ENCODE measurements at regions not wholly inside any gene's neighbourhood (a gene's known extent, or its start where the extent isn't known, plus 50 kb on each side); places are given as distances from the start of the nearest gene placed in this dataset.

DNA sequence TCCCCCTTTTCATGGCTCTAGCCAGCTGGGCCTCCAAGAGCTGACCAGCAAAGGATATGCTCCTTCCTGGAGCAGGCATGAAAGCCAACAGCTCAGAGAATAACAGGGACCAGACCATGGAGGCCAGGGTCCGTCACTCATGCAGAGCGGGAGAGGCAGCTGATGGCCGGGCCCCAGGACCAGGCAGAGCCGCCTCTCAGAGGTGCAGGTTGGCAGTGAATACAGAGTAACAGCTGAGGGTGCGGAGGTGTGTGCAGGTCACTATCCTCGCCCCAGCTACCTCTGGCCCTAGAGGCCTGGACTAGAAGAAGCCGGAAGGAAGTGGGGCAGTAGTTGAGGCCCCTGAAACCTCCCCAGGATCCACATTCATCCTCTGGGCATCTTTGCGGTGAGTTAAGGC is 1377.3 kb downstream of the TBC1D22A start:
- DNase-seq = no peak

DNA sequence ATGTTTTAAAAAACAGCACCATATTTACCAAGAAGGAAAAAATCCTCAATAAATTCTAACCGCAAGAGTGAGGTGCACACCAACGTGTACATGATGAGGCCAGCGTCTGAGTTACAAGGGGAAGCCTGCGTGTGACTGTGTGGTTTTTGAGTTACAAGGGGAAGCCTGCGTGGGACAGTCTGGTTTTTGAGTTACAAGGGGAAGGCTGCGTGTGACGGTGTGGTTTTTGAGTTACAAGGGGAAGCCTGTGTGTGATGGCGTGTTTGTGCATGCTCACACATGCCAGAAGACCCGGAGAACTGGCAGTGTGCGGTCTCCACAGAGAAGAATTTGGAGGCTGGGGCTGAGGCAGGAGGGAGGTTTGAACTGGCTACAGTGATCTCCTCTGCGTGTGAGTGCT is 1376.4 kb downstream of the TBC1D22A start:
- no peak for DNase-seq

DNA sequence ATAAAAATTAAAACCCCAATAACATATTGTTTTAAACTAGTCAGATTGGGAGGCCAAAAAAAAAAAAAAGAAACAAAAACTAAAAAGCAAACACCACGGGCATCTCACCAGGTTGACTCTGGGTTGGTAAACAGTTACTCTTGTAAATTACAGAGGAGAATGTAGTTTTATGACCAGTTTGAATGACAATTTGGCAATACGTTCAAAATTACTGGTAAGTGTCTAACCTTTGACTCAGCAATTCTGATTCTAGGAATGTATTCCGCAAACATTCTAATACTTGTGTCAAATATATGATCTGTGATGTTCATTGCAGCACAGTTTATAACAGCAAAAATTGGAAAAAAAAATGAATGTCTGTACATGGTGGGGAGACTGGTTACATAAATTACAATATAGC is 1376.0 kb downstream of the TBC1D22A start:
- no peak for DNase-seq

DNA sequence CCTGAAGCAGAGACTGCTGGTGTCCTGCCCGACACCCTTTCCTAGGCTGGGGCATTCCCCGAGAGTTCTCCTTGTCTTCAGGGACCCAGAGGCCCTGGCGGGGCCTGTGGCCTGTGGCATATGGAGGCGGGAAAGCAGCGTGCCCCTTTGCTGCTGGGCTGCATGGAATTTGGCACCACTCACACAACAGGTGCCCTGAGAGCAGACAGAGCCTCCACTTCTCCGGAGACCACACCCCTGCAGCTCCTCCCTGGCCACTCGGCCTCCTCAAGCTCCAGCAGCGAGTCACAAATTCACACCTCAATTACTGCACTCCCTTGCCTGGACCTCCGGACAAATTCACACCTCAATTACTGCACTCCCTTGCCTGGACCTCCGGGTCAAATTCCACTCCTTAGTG is 1375.2 kb downstream of the TBC1D22A start:
- DNase-seq = no peak

DNA sequence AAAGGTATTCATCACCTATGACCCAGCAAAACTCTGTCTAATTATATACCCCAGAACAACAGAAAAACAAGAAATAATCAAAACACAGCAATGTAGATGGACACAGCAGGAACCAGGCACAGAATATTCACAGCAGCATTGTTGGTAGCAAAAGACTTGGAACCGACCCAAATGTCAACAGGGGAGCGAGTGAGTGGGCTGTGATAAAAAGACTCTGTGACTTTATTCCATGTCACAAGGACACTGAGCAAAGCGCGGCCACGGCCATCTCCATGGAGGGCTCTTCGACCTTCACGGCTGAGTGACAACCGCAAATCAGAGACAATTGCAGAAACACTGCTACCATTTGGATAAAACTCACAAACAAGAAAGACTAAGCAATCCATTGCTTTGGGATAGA is 1373.1 kb downstream of the TBC1D22A start:
- no peak for DNase-seq

DNA sequence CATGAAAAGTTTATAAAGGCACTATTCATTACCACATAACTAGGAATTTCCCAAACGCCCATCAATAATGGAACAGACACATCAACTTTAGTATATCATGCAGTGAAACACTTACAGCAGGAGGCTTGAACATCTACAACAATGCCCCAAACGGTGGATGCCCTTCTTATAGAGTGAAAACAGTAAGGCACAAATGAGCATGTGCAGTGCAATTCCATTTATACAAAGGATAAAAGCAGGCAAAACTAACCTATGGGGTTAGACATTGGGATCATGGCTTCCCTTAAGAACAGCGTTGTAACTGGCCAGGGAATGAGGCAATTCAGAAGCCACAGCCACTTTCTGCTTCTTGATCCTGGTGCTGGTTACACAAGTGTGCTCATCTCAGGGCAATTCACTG is 1363.0 kb downstream of the TBC1D22A start:
- DNase-seq = no peak

DNA sequence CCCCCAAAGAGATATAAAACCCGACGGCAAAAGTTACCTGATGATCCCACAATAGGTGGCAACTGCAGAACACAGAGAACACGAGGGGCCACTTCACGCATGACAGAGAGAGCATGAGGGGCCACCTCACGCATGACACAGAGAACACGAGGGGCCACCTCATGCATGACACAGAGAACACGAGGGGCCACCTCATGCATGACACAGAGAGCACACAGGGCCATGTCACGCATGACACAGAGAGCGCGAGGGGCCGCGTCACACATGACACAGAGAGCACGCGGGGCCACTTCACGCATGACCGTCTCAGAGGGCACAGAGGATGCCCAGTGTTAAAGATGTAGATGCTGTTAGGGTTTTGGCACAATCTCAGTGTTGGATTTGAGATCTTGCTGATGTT is 1359.5 kb downstream of the TBC1D22A start:
- no peak for DNase-seq

DNA sequence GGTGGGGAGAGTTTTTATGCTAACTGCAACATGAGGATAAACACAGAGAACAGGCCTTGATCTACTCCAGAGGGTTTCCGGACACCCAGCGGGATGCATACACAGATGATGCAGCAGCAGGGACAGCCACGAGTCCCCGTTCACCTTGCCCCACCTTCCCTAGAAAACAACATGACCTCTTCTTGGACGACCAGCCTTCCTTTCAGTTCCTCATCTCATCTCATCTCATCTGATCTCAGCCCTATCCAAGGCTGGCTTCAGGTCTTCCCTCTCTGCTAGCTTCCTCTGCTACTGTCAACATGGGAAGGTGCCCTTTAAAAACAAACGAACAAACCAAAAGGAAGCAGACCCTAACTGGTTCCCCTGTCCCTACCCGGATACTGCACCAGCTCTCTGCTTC is 1356.2 kb downstream of the TBC1D22A start:
- DNase-seq = no peak

DNA sequence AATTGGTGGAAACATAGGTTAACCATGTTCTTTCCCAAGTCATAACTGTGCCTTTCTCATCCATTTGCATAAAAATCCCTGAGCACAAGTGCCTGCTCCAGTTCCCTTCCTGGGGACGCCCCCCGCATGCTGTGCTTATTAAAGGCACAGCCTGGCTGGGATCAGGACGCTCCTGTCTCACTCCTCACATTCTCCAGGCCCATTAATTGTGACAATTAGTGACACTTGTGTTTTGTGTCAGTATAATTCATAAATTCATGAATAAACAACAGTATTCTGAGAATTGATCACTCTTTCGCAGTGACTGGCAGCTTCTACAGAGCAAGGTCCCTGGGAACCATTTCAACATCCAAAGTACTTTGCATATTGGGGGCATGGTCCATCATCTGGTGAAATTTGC is 1354.4 kb downstream of the TBC1D22A start:
- DNase-seq = no peak

DNA sequence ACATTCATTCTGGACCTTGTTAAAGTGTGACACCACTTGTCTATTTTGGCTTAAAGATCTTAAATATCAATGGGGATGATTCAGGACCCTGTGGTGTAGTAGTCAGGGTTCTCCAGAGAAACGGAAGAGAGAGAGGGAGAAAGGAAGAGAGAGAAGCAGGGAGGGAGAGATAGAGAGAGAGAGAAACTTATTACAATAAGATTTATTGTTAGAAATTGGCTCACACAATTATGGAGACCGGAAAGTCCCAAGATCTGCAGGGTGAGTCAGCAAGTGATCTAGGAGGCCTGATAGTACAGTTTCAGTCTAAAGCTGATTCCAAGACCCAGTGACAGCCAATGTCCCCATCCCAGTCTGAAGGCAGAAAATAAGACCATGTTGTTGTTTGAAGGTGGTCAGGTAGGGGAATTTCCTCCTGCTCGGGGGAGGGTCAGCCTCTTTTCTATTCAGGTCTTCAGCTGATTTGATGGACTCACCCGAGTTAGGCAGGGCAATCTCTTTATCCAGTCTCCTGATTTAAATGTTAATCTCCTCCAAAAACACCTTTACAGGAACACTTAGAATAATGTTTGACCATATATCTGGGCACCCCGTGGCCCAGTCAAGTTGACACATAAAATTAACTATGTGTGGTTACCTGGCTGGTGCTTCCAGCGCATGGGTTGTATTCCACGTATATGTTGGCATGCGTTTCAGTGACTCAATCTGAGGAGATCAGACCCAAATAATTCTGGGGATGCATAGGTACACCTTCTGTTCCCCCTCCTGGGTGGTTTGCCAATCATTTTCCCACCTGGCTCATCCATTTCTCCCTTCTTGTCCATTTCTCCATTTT is 1350.5 kb downstream of the TBC1D22A start:
- DNase-seq = no peak

DNA sequence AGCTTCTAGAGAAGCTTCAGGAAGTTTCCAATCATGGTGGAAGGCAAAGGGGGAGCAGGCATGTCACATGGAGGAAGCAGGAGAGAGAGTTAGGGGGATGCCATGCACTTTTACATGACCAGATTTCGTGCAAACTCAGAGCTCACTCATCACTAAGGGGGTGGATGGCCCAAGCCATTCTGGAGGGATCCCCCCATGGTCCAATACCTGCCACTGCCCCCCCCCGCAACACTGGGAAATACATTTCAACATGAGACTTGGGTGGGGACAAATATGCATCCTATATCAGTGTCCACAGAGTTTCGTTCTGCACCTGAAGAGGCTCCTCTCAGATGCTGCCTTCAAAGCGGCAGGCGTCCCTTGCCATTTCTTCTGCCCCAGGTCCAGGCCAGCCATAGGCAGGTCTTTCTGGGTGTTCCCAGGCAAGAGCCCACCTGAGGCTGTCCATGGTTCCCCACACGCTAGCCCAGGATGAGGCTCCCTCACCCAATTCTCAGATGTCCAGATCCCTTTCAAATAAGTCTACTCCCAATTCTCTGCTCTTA is 1344.3 kb downstream of the TBC1D22A start:
- no peak for DNase-seq

DNA sequence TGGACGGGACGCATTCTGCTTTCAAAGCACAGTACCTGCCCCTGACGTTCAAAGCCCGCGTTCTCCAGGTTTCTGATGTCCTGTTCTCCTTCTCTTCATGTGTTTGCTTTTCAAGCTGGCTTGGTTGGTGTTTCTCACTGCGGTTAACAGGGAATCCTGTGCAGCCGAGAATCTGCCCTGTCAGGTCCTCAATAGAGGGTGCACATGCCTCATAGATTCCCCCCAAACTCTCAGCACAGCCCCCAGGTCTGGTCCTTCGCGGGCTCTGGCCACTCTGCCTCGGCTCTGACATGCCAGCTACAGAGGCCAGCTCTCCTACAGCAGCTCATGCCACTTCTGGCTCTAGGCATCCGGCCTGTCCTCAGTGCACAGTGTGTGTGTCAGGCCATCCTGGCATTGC is 1343.8 kb downstream of the TBC1D22A start:
- DNase-seq = no peak

DNA sequence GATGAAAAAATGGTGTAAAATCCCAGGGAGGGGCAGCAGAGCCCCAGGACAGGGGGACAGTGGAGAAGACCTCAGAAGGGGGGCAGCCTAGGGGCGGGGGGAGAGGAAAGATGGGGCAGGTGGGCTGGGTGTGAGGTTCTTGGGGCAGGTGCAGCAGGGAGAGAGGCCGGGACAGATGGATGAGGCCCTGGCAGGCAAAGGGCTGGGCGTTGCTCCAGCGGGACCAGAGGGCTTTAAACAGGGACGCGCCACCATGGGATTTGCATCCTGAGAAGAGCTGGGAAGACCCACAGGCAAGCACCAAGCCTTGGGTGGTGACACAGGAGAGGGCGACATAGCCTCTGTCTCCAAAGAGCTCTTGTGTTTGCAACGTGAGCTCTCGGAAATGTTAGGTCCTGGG is 1342.8 kb downstream of the TBC1D22A start:
- DNase-seq = no peak

DNA sequence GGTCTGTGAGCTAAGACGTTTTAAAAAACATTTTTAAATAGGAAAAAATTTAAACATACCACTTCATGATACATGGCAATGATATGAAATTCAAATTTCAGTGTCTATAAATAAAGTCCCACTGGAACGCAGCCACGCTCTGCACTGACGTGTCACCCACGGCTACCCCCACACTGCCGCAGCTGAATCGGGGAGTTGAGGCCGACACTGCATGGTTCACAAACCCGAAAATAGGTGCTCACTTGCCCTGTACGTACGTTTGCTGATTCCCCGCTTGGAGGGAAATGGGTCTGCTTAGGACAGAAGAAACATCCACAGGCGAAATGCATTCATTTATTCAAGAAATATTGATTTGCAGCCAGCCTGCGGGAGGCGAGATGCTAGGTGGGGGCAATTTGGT is 1342.3 kb downstream of the TBC1D22A start:
- no peak for DNase-seq

DNA sequence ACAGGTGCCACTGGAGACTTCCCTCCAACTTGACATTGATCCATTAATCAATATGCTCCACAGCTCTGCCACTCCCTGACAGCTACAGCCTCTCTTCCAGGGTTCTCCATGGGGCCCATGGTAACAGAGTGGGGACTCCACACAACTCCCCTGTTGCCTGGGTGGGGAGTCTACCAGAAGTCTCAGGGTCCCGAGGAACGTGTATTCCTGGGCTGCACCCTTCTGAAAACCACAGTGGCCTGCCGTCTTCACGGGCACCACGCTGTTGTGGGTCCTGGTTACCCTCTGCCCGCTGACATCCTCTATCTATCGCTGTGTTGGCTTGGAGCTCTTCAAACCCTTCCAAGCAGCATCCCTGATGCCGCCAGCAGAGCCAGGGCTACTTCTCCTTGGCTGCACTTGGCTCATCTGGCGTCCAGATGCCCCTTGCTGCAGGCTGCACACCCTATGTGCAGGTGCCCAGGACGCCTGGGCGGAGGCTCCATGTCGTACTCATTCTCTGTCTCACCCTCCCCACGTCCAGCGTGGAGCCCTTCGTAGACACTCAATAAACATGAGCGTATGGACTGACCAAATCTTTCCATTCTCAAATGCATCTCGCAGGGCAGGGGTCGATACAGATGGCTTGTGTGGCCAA is 1341.8 kb downstream of the TBC1D22A start:
- no peak for DNase-seq

DNA sequence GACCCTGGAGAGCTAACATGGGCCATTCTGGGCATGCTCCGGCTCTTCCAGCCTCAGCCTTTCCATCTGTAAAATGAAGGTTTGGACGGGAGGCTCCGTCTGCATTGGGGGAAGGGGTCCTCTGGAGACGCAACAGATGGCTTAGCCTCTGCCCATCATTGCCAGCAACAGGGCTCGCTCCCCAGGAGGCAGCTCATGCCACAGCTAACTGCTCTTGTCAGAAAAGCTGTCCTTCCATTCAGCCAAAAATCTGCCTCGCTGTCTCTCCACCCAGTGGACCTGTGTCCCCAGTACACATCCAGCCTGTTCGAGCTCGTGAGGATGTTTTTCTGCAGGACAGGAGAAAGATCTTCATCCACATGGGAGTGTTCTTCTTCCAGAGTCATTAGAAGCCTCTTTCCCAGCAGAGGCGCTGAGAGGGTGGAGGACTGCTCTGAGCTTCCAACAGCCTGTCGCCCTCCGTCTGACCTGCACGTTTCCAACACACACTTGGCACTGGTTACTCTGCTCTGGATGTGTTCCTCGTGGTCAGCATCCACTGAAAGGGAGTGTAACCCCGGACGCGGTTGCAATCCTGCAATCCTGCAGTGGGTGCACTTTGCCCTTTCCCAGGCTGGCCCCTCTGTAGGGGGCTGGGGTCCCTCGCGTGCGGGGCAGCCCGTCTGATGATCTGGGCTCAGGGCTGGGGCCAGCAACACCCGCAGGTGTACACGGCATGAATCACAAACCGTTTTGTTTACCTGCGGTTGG is 1340.9 kb downstream of the TBC1D22A start:
- no peak for DNase-seq

DNA sequence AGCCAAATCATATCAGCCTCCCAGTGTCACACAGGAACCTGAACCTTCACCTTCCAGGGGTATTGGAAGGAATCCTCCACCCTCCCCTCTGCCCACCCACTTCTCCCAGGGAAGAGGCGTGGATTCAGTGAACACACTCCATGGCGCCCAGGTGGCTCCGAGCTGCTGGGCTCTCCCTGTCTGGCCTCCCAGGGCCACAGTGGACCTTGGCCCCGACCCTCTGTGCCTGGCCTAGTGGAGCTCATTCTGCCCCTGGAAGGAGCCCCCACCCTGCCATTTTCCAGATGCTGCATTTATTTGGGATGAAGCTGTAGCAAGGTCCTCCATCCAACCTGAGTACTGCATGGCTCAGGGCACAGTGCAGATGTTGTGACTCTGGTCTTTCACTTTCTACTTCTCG is 1340.1 kb downstream of the TBC1D22A start:
- no peak for DNase-seq

DNA sequence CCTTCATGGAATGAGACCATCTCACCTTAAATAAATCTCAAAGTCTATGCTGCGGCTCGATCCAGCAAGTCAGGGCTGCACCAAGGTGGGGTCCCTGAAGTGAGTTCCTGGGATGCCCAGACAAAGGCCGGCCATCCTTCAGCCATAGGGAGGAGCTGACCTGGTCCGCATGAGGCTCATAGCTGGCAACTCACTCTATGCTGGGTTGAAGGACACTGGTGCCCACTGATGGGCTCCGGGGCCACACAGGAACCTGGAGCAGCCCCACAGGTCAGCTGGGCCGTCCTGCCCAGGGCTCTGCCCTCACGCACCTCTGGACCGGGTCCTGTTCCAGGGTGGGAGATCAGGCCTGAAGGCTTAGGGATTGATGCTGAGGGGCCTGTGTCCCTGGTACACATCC is 1339.3 kb downstream of the TBC1D22A start:
- no peak for DNase-seq

DNA sequence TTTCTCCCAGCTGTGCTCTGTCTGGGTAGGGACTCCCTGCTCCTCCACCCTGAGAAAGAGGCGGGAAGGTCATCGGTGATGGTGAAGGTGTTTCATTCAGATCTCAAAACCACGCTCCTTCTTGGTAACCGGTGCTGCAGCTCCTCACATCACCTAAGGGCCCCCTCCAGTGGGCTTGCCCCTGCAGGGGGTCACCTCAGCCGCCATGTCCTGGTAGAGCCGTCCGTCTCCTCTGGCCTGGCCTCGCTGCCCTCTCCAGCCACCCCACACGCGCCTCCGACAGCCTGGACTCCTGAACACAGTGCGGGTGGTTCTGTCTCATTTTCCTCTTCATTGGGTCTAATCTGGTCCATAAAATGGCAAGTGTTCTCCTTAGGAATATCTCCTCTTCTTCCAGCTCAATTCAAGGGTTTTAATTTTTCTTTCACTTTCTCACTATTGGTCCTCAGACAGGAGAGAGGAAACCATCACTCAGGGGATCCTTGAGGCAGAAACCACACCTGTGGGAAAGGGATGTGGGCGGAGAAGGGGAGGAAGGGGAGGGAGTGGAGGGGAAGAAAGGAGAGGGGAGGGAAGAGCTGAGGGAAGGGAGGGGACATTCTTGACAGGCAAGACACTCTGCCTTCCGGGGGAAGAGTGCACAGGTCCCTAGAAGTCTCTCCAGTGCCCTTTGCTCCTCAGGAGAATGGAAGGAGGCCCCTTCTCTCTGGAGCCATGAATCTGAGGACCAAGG is 1338.4 kb downstream of the TBC1D22A start:
- DNase-seq = no peak

DNA sequence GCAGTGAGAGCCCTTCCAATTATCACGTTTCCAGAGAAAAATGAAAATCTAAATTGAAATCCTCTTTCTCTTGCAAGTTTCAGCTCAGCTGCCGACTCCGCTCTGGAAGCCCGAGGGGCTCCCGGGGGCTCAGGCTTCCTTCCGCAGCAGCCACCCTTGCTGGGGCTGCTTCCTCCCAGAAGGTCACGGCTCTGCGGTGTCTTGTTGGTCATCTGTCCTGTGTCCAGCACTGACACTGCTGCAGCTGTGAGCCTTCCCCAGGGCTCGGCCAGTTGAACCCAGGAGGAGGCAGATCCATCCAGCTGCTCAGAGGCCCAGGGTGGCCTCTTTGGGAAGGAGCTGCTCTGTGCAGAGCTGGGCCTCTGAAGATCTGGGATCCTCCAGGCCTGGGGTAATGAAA is 1337.2 kb downstream of the TBC1D22A start:
- DNase-seq = no peak

DNA sequence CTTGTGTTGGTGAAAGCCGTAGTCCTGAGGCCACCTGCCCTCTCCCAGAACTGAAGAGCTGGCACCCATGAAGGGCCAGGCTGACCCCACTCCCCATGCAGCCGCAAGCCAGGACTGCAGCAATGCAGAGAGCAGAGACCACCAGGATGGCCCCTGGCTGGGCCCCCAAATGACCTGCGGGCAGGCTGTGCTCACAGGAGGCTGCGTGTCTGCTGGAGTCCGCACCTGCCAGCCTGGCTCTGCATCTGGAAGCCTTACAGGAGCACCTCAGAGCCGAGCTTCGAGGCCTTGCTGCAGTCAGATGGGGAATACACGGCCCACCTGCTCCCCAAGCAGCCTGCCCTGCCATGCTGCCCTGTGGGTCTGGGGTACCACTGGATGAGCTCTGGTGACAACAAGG is 1336.8 kb downstream of the TBC1D22A start:
- no peak for DNase-seq

DNA sequence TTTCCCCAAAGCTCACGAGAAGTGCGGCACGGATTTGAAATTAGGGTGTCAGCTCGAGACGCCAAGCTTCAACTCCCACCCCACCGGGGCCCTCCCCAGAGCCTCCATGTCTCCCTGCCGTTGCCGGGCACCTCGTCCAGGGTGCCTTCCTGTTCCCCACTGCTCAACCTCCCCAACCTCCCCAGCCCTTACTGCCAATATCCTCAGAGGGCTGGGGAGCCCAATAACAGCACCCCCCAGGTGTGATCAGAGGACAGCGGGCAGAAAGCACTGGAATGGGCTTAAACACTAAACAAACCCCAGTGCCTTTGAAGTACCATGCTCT is 1336.4 kb downstream of the TBC1D22A start:
- no peak for DNase-seq

DNA sequence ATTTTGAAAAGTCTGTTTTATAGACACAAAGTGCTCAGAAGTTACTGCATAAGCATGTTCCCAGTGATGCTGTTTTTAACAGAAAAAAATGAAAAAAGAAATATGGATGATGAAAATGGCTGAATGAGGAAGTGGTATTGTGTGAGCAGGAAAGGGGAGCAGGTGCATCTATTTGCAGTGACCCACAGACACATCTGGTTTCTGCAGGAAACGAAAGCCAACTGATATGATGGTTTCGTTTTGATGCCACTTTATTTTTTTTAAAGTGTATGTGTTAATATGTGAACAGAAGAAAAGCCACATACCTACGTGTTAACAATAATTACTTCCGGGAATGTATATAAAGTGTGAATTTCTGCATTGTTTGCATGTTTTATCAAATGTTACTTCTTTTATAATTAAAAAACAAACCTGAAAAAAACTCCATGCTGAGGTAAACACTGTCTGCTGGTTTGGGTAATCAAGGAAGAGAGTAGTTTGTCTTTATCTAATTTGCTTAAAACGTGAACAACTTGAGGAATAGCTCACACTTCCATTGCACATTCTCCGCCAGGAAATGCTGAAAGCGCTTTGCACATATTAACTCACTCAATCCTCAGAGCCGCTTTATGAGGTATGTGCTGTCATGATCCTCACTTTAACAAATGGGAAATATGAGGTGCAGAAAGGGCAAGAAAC is 1335.9 kb downstream of the TBC1D22A start:
- DNase-seq = no peak
